HG03280 (cell line): ENCODE measurements at regions not wholly inside any gene's neighbourhood (a gene's known extent, or its start where the extent isn't known, plus 50 kb on each side); places are given as distances from the start of the nearest gene placed in this dataset.

Source experiments
- ATAC-seq: cut with Tn5 transposase; IDR thresholded peaks from one replicate; pipeline ENCODE4 v1.9.1; 2021; ENCODE audit warnings: mild to moderate bottlenecking, moderate library complexity; ENCODE audit not compliant: unreplicated experiment

GRCh38 chr2:8196316-8196715, 485.5 kb upstream of the ID2 start:
- no peak for ATAC-seq

DNA sequence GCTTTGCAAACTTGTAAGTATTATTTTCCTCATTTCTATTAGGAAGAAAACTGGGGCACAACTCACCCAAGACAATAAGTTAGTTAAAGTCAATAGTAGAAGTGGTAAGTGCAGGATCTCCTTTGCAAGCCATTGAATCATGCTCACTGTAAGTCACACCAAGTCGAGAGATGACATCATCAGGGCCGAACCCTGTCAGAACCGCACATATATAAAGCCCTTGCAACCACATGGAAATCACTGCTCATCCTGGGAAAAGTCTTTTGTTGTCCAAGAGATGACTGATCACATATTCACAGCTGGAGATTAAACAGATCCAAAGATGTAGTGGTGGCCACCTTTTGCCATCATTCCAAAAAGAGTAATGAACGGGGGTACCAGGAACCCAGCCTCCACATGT, 484.8 kb upstream of the ID2 start:
- ATAC-seq: no peak

- ATAC-seq: no peak
Measured at GRCh38 chr2:8197825-8198224, 484.0 kb upstream of the ID2 start.

DNA sequence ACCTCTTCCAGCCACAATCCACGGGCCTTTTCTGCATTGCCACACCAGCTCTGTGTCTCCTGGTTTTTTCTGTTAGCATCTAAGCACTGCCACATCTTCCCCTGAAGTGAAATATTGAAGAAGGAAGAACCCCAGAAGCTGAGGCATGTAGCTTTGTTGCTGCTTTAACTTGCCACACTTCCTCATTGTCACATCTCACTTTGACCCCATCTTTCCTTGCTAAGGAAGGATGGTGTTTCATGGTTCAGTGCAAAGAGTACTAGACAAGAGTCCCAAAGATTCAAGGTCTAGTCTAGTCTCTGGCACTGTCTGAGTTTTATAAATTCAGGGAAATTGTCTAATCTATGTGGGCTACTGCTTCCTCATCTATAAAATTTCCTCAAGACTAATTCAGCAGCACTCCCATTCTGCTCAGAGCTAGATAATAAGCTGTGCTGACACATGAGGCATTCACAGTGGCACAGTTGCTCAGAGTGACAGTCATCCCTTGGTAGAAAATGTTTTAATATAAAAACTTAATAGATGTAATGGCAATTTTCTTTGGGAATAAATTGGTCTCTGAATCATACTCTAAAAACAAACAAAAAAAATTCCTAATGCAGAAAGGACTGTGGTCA, 483.0 kb upstream of the ID2 start:
- ATAC-seq: no peak

- peak; percentile 64 for ATAC-seq
Measured at GRCh38 chr2:8202132-8202531, 479.7 kb upstream of the ID2 start.

- ATAC-seq: no peak
Measured at GRCh38 chr2:8203364-8203763, 478.5 kb upstream of the ID2 start.

- no peak for ATAC-seq
Measured at GRCh38 chr2:8204711-8205110, 477.1 kb upstream of the ID2 start.

- ATAC-seq: no peak
Measured at GRCh38 chr2:8209494-8209893, 472.4 kb upstream of the ID2 start.

DNA sequence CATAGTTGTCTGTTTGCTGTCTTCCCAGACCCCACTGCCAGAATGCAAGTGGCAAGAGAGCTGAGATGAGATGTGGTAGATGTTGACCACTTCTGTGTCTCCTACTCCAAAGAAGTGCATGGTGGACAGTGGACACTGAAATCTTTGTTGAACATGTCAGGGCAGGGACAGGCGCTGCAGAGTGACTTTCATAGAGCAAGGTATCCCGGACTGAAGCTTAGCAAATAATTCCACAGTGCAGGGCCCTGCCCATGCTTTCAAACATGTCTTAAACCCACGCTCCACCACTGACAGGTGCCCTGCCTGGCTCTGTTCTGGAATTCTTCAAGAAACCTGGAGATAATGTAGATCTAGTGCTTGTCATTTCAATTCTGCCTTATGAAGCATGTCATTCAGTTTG, 470.5 kb upstream of the ID2 start:
- ATAC-seq: no peak

DNA sequence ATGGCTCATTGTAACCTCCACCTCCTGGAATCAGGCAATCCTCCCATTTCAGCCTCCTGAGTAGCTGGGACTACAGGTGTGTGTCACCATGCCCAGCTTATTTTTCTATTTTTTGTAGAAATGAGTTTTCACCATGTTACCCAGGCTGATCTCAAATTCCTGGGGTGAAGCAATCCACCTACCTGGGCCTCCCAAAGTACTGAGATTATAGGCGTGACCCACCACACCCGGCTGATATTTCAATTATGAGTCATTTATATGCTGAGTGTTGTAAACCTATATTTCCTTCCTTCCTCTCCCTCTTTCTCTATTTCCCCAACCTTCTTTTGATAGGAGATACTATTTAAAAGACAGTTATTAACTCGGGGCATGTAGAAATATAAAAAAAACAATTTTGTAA, 469.6 kb upstream of the ID2 start:
- ATAC-seq: no peak

GRCh38 chr2:8214036-8214615, 467.7 kb upstream of the ID2 start:
- ATAC-seq: no peak

DNA sequence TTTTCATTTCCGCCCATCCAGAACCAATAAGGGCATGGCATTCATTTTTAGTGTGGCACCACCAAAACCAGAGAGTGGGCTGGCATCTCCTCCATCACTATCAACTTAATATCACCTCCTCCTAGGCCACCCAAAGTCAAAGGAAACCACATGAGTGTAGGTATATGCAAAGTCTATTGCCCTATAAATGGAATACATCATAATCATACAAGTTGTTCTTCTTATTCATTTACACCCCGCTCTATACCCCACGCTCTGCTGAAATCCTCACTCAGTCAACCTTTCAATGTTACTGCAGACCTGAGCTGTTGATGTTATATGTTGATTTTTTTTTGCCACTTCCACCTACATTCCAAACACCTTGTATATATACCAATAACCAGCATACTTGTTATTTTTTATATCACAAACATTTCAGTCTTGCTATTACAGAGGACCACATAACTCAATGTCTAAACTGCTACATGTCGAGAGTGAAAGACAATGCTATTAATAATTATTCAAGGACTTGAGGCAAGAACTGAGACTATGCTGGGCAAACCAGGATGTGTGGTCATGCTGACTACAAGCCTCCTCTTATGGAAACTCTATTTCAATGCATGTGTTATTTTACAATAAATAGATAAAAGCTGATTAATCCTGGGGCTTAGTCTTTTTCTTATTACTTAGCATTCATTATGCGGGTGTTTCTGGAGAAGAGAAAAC, 466.5 kb upstream of the ID2 start:
- no peak for ATAC-seq

DNA sequence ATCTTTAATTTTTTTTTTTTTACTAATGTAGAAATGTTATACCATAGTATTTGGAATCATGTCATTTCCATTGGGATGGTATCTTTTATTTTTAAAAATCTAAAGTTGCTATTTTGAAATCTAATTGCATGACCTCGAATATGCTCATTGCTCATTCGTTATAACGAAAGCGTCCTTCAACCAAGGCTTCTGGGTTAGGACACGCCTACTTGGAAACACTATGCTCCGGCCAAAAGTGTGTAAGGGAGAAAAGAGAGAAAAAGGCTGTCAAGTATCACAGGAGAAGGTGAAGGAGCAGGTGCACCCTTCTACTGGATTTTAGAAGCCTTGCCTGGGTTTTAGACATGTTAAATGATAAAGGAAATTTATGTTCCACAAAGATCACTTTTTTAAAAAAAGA, 465.9 kb upstream of the ID2 start:
- ATAC-seq: no peak

DNA sequence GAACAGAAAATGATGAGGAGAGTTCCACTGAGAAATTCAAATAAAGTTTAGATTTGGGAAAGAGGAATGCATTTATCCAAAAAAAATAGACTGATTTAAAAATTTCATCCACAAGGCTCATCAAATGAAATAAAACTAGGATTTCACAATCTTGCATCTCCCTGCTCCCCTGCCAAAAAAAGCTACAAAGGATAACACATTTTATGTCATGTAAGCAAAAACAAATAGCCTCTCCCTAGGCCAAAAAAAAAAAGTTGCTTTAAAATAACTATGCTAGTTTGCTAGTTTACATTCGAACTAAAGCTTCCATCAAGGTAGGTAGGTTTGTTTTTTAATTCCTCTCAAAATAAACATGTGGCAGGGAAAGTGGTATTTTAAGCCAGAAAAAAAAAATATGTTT, 465.5 kb upstream of the ID2 start:
- no peak for ATAC-seq

GRCh38 chr2:8217468-8218030, 464.3 kb upstream of the ID2 start:
- ATAC-seq: no peak

- no peak for ATAC-seq
Measured at GRCh38 chr2:8219096-8219495, 462.8 kb upstream of the ID2 start.

DNA sequence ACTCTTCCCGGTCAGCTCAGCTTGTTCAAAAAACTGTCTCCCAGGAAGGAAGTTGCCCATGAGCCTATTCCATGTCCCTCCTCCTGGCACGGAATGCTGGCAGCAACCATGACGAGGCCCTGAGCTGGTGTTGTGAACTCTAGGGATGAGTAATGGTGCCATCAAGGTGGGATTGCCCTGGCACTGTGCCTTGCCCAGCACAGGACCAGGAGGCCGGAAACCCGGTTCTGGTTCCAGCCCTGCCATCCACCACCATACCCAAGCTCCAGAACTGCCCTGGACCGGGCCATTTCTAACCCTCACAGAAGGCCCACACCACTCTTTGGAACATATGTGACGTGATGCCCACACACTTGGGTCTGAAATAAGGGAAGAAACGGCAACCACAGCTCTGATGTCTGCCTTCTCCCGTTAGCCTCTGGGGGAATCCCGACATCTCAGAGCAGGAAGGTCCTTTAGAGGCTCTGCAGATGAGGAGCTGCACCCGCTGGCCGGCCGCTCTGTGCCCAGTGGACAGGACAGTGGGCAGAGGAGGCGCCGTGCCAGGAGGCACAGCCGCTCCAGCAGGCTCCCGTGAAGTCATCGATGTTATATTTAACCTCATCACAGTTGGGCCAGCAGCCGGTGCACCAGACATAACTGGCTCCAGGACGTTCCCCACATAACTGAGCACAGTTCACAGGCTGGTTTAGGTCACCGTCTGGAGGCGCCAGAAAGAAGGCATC, 462.1 kb upstream of the ID2 start:
- no peak for ATAC-seq

- no peak for ATAC-seq
Measured at GRCh38 chr2:8222979-8223694, 458.7 kb upstream of the ID2 start.

DNA sequence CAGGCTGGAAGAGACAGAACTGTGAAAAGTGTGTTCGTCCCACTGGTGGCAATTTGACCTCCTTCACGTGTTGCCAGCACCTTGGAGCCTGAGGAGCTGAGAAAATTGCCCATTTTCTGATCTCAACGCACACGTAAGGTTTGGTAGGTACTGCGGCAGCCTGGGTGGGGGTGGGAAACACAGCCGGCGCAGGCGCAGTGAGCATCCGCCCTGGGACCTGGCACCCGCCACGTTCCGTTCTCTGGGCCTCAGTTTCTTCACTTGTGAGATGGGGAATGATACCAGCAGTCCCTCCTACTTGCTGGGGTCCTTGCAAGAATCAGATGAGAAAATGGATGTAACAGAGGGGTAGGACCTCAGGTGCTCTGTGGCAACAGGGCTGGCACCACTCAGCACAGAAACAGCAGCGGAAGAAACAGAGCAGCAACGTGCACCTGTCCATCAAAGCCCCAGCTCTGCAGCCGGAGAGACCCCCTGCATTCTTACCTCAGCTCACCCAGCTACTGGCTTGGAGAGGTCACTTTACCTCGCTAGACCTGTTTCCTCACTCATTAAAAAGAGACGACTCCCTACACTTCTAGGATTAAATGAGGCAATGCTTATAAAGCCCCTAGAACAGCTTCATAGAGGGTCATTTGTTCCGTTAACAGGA, 458.0 kb upstream of the ID2 start:
- ATAC-seq: no peak
